Activated T-cell treated with anti-CD3 and anti-CD28 coated beads for 4 hours (primary cell): ENCODE measurements at regions not wholly inside any gene's neighbourhood (a gene's known extent, or its start where the extent isn't known, plus 50 kb on each side); places are given as distances from the start of the nearest gene placed in this dataset.
"Not testable (repeated sequence)": the region's sequence is repeated elsewhere in the genome, so short reads cannot be mapped to it uniquely, and the experiment has no call there.

Experiments used
- DNase-seq: peaks from one replicate; pipeline ENCODE4 v3.0.0-alpha.2; 2020

DNA sequence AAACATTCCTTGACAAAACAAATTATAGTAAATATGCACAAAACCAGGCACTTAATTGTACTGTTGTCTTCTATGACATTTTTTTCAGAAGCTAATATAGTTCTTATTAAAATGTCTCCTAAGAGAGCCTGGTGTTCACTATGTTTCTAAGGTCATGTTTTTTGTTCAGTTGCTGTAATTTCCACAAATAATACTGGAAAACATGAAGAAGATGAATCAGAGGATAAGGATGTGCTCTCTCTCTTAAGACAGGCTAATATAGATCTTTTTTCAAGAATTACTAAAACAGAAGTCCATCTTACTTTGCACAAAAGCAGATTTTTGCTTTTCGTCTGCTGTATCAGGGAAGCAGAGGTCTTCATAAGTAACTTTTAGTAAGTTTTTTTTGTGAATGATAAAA, 823.0 kb upstream of the NECTIN3 start:
- DNase-seq = no peak

DNA sequence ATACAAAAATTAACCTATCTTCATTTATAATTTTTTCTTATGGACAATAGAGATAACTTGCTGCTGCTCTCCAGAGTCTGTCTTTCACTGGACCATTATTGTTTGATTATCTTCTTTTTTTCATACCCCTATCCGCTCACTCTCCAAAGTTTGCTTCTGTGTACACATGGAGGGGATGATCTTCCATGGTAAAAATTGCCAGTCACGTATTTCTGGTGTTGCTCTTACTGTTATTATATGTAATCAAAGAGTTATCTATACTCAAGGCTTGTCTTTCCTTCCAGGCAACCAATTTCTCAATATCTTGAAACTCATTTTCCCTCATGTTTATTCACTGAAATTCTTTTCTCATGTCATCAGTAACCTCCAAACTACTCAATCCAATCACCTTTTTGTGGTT, 817.8 kb upstream of the NECTIN3 start:
- no peak for DNase-seq

DNA sequence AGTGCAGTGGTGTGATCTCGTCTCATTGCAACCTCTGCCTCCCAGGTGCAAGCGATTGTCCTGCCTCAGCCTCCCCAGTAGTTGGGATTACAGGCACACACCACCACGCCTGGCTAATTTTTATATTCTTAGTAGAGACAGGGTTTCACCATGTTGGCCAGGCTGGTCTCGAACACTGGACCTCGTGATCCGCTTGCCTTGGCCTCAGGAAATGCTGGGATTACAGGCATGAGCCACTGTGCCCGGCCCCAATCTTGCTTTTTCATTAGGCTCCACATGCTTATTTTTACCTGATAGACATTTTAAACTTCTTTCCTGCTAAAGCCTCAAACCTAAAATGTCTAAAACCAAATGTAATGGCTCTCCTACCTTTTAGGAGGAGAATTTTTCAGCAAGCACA, 817.0 kb upstream of the NECTIN3 start:
- DNase-seq = no peak

DNA sequence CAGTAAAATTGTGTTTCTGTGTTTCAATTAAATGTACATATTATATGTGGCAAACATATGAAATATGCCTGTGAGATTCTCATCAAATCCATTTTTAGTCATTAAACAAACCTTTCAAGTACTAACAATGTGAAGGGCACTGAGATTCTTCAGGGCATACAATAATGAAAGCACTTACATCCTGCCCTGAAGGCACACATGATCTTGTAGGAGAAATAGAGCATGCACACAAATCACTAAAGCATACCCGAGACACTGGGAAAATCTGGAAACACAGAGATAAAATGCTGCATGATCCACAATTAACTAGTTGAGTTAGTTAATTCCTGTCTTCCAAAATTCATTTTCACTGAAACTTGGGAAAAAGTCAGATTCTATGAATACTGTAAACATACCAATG, 810.5 kb upstream of the NECTIN3 start:
- DNase-seq = no peak

DNA sequence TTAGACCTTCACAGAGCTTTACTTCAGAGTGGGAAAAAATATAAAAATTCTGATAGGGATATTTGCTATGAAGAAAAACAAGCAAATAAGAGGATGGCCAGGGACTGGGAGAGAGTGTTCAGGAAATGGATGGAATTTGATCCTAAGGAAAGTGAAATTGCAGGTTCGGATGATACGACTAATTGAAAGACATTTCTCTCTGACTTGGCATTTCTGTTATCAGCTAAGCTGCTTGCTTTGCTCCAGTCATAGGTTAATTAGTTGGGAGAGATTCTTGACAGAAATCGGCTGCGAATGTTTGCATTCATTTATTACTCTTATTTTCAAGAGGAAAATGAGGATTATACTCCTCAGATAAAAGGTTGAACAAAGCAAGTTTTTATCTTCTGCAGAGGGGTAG, 808.7 kb upstream of the NECTIN3 start:
- DNase-seq = no peak

DNA sequence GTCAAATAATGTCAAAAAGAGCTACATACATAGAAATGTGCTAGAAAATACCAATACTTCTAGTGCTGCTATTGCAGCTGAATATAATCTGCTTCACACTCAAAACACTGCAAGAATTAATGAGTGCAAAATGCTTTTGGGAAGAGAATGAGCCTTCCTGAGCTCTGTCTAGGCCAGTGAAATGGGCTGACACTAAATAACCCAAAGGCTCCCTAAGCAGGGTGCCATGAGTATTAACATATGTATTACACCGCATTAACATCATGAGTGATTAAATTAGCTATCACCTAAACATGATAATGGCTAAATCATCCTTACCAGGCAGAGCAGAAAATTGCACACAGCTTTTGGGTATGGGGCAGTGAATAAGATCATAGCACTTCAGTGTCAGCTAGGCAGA, 806.3 kb upstream of the NECTIN3 start:
- DNase-seq = no peak

DNA sequence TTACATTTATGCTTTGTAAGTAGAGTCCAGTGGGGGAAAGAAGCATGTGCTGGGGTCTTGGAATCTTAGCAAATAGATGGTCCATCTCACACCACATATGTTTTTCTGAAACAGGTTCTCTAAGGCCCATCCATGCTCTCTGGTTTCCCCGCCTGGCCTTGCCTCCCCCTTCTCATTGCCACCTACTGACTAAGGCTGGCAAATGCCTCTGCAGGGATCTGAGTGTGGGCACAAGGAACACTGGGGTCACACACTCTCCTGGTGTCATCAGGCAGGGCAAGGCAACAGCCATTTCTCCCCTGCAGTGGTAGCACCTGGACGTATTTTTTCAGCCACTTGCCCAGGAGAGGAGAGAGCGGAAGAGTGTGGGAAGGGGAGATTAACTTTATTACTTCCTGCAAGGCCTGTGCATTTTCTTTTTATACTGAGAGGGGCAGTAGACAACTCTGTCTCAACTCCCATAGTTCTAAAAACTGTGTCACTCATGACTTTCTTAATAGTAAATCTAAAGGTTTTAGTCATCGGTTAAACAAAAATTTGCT, 804.2 kb upstream of the NECTIN3 start:
- DNase-seq = no peak

DNA sequence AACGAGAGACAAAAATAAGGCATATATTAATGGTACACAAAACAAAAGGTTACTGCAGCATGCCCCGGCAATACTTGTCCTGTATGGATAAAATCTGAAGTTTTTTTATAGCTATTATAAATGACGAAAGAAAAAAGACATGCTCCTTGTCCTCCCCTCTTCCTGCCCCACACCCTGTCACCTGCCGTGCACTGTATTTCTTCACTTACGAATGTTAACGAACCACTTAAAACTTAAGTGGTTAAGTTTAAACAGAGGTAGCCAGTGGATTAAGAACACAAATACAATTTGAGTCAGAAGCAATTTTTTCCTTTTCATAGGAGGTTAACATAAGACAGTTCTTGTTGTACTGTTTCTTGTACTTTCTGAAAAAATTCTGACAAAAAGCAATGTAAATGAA, 799.1 kb upstream of the NECTIN3 start:
- no peak for DNase-seq

DNA sequence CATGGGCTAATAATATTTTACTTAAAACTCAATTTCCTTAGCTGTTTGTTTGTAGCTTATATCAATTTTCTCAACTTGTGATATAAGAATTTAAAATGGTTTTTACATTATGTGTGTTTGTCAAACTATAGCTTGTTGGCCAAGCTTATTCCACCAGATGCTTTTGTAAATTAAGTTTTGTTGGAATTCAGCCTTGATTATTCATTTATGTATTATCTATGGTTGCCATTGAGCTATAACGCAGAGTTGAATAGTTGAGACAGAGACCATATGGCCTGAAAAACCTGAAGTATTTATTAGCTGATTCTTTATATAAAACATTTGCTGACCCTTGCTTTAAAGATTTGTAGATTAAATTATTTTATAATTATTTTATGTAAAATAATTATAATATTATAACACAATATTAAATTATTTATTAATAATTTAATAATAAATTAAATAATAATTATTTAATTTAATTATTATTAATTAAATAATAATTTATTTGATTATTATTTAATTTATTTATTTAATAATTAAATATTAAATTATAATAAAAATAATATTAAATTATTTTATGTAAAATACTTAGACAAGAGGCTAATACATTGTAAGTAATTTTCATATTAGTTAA, 779.6 kb upstream of the NECTIN3 start:
- DNase-seq = no peak

DNA sequence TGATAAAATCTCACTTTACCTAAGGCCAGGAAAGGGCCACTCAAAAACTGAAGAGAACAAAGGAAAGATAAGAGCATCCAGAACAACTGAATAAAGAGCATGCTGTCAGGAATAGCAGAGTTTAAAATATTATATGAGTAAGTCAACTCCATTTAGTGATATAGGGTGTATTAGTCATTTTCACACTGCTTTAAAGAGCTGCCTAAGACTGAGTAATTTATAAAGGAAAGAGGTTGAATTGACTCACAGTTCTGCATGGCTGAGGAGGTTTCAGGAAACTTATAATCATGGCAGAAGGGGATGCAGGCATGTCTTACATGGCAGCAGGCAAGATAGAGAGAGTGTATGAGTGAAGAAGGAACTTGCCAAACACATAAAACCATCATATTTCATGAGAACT, 778.0 kb upstream of the NECTIN3 start:
- no peak for DNase-seq

DNA sequence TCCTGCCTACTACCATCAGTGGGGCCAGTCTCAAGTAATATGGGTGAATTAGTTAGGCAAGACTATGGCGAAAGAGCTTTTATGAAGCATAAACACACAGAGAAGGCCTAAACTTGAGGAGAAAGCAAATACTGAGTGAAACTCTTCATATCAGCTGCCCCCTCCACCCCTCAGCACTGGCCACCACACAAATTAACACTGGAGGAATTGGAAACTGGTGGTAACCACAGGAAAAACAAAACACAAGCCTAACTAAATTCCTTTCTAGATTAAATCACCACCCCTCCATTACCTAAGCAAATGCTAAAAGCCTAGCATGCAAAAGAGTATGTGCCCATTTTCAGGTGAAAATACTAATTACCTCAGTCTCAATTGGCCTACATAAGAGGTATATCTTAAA, 774.7 kb upstream of the NECTIN3 start:
- no peak for DNase-seq

DNA sequence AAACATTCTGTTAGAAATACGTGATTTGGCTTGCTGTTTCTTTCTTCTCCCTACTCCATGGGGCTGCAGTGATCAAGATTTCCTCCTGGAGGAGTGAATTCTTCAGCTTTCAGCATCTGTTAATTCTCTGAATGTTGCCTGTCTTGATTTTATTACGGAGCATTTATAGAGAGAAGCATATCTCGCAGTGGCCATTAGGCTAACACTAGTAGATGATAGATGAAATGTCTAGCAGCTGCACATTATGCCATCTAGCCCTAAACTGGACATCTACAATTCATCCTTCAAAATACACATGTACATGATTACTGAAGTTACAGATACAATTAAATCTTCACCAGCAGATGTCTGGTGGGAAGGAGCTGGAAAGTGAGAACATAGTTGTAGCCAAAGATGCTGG, 769.8 kb upstream of the NECTIN3 start:
- DNase-seq = no peak

DNA sequence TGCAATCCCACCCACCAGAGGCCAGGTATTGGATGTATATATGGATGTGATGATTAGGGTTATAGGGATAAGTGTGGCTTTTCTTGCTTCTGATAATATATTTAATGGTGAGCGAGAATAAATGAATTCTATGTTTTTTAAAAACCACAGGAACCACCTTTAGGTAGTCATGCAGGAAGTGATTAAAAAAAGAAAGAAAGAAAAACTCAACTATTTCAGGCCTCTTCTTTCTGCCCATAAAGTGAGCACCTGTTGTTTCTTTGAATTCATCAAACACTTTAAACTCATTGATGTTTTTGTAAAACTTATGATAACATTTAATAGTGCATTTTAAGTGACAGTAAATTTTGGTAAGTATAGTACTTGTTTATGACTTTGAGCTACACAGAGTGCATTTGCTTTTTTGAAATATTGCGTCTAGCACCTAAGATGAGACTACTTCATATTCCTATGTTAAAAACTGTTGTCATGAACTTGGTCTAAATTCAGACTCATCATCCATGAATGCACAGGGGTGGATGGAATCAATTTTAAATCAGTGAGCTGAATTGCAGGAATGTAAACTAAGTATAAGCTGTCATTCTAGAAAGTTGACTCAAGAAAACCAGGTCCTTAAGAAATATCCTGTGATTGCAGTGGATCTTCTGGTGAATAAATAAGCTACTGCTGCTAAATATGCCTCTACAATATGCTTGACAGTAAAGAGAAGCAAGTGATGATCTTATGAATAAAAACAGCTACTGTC, 764.4 kb upstream of the NECTIN3 start:
- DNase-seq = no peak

DNA sequence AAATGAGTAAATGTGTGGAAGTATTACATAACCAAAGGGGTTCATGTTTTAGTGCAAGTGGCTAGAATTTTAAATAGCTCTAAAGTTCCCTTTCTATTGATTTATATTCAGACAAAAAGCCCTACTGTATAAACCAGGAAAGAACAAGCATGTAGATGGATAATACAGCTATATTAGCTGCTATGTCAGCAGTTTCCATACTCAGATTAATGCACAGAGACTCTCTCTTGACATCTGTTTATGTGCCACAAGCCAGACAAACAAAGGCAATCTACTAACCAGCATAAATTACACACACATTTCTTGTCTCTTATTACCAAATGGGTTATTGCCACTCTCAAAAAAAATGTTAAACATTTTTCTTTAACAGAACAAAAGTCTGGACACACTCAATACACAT, 760.1 kb upstream of the NECTIN3 start:
- no peak for DNase-seq

DNA sequence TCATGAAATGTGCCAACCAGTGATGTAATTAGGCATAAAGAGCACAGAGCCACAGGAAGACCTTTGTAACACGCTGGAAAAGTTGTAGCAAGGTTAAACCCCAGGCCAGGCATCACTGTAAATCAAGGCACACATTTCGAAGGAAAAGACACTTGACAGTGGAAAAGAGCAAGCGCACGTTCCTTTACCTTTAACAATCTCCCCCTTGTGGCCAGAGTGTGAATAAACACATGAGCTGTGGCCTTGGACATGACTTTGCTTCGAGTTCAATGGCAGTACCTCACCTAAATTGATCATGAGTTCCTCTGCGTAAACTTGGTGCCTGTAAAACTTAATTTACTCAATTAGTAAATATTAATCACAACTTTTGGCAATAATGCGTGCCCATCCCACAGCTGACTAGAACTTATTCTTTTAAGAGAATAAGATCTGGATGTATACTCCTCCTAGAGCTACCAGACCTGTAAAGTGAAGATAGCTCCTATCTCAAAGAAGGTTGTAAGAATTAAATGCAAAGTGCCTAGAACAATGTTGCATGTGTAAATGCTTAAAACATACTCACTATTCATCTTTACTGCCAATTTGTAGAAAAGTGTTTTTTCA, 757.0 kb upstream of the NECTIN3 start:
- peak; percentile 43 for DNase-seq

DNA sequence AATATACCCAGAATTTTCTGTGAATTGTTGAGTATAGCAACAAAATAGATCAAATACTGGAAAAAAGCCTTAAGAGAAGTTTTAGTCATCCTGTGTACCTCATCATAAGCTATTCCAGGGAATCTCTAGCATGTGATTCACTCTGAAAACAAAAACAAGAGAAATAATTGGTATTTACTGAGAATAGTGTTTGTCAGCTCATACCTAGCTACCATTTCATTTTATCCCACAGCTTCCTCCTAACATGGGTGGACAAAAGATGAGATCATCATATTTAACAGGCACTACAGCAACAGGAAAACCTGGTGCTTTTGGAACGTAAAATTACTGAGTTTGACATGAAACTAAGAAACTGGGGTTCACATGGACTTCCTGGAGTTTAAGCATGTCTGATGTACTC, 753.5 kb upstream of the NECTIN3 start:
- DNase-seq = no peak

DNA sequence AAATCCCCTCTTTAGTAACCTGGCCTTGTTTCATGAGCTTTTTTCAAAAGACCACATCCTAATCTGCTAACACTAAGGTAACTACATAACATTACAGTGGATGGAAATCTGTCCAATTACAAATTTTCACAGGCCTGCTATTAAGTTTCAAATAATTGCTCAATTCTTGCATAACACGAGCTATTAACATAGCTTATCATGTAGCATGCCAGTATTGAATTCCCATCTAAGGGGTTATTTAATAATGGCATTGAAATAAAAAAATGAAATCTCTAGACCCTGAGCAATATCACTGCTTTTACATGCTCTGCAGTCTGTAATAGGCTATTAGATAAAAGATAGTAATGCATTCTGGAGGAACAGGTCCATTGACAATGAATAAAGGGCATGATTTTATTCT, 748.3 kb upstream of the NECTIN3 start:
- no peak for DNase-seq

DNA sequence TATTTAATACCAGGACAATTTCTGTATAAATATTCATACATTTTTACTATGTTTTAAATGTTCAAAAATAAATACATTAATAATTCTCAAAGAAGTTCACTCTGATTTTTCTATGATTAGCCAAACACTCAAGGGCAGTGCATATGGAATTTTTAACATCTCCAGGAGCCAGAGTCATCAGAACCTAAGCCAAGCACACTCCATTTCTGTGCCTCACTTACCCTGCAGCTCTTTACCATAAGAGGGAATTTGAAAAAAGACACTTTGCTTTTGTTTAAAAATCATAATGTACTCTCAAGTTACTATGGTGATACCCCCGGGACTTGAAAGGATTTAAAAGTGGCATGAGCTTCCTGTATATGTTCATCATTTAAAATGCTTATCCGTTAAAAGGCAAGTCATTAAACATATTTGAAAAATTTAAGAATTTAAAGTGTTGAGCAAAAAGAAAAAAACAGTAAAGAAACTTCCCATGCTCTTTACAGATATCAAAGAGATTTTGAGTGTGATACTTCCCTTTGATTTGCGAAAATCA, 747.4 kb upstream of the NECTIN3 start:
- DNase-seq = no peak

DNA sequence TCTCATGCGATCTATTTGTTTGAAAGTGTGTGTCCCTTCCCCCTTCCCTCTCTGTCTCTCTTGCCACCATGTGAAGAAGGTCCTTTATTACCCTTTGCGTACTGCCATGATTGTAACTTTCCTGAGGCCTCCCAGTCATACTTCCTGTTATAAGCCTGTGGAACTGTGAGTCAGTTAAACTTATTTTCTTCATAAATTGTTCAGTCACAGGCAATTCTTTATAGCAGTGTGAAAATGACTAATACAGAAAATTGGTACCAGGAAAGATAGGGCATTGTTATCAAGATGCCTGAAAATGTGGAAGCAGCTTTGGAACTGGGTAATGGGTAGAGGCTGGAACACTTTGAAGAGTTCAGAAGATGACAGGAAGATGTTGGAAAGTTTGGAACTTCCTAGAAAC, 743.7 kb upstream of the NECTIN3 start:
- no peak for DNase-seq

DNA sequence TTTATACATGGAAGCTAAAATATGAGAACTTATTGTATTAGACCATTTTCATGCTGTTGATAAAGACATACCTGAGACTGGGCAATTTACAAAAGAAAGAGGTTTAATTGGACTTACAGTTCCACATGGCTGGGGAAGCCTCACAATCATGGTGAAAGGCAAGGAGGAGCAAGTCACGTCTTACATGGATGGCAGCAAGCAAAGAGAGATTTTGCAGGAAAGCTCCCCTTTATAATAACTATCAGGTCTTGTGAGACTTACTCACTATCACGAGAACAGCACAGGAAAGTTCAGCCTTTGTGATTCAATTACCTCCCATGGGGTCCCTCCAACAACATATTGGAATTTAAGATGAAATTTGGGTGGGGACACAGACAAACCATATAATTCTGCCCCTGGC, 740.1 kb upstream of the NECTIN3 start:
- DNase-seq = not testable (repeated sequence)

DNA sequence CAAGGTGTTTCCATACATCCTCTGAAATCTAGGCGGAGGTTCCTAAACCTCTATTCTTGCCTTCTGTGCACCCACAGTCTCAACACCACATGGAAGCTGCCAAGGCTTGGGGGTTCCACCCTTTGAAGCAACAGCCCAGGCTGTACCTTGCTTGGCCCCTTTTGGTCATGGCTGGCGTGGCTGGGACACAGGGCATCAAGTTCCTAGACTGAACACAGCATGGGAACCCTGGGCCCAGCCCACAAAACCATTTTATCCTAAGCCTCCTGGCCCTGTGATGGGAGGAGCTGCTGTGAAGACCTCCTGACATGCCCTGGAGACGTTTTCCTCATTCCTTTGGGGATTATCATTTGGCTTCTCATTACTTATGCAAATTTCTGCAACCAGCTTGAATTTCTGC, 739.0 kb upstream of the NECTIN3 start:
- no peak for DNase-seq

DNA sequence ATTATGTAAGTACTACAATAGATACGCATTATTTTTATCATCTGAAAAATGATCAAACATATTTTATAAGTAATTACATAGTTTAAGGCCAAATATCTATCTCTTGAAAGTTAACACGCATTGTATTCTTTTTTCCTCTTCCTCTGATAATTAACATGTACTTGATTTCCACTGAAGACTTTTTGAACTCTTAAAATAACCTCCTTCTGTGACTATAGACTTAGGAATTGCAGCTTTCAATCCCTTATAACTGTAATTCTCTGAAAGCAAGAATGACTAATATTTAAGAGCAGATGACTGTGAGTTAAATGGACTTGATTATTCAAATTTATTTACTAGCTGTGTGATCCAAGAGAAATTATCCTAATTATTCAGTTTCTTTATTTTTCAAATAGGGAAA, 730.6 kb upstream of the NECTIN3 start:
- no peak for DNase-seq

DNA sequence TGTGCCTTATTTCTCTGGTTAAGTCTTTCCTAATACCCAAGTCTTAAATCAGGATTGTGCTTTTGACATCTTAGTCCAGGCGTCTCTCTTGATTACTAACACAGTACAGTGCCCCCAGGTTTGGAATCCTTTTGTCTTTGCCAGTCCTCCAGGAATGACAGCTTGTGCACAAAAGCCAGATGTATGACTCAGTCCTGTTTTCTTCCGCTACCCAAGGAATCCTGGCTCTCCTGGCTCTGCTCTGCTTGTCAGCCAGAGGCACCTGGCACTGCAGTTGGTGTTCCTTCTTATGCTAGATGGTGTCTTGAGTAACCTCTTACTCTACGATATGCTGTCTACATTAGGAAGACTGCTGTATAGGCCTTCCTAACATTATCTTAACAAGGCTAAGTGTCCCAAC, 728.2 kb upstream of the NECTIN3 start:
- no peak for DNase-seq

DNA sequence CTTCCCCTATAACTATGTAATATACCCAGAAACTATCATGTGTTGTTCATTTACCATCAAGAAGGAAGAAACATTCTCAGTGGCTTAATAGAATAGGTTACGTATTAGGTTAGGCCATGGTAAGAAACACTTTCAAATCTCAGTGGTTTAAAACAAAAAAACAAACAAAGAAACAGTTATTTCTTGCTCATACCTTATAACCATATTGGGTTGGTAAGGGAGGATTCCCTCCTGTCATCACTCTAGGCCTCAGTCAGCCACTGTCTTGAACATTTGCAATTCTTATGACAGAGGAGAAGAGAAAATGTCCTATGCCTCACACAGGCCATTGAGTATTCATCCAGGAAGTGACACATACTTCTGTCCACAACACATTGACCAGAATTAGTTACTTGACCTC, 727.7 kb upstream of the NECTIN3 start:
- DNase-seq = no peak
